ENCODE measurements at regions not wholly inside any gene's neighbourhood (a gene's known extent, or its start where the extent isn't known, plus 50 kb on each side); places are given as distances from the start of the nearest gene placed in this dataset.

GRCh38 chr16:27708651-27709050 is 158.7 kb downstream of the KATNIP start:
- H3K4me3 ChIP-seq (ENCODE audit: low read depth, low read length, poor library complexity, severe bottlenecking) = no peak overlapping the region
- no peaks in the 10 kb centered on the region for H3K9me3 ChIP-seq (ENCODE audit: low read depth, low read length, poor library complexity, severe bottlenecking)
- no peaks in the 10 kb centered on the region for H3K27me3 ChIP-seq (replicated peaks; ENCODE audit: insufficient read depth, low read depth, low read length, poor library complexity)
- no peak for DNase-seq (ENCODE audit: low spot score)
- peaks cover 3% of the 10 kb centered on the region for H3K4me1 ChIP-seq (ENCODE audit: insufficient read depth, low read length, poor library complexity, severe bottlenecking)
- intact Hi-C loops (cut with micrococcal nuclease; ENCODE audit: unreplicated experiment) = no loop called here
- no peak overlapping the region for H3K27ac ChIP-seq (ENCODE audit: low read depth, low read length, poor library complexity, severe bottlenecking)
- ChIA-PET POLR2A (ENCODE audit: low non-redundant PET) (no interaction called here), CTCF (no interaction called here)
- H3K36me3 ChIP-seq (ENCODE audit: insufficient read depth, low read length, poor library complexity, severe bottlenecking) = no peaks in the 10 kb centered on the region
- TF ChIP-seq CTCF (conservative IDR thresholded peaks at IDR 0.05; ENCODE audit: low read depth, low read length) = no peak
- TF ChIP-seq EZH2 (IDR thresholded peaks at IDR 0.05; ENCODE audit: borderline replicate concordance, low read depth, low read length, poor library complexity, severe bottlenecking) = no peak
- BruUV-seq (replicated peaks) = no TSS peak

- POLR2A ChIA-PET (ENCODE audit: low non-redundant PET) = no interaction called here
- CTCF ChIA-PET = no interaction called here
- H3K4me3 ChIP-seq (ENCODE audit: low read depth, low read length, poor library complexity, severe bottlenecking) = no peak overlapping the region
Observed at GRCh38 chr16:27712251-27712711, 162.3 kb downstream of the KATNIP start.

DNA sequence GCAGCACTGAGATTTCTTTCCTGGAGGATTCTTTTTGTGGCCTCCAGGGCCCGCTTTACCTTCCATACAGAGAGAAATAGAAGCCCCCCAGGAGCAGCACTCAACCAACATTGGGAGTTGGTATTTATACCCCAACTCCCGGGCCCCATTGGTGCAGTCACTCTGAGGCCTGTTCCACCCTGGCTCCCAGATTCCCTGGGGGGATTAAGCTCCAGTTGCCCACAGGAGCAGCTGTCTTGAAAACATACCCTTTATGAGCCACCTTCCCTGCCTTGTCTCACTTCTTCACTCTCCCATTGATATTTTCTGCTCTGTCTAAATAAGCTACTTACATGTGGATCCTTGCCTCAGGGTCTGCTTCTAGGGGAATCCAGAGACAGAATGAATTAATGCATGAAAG is 167.8 kb downstream of the KATNIP start:
- CTCF ChIA-PET = no interaction called here
- intact Hi-C loops (cut with micrococcal nuclease; ENCODE audit: unreplicated experiment) = no loop called here
- POLR2A ChIA-PET (ENCODE audit: low non-redundant PET) = no interaction called here

More at GRCh38 chr16:27712251-27712711, 162.3 kb downstream of the KATNIP start:
- H3K4me1 ChIP-seq (ENCODE audit: insufficient read depth, low read length, poor library complexity, severe bottlenecking) = no peaks in the 10 kb centered on the region
- no peak for TF ChIP-seq CTCF (conservative IDR thresholded peaks at IDR 0.05; ENCODE audit: low read depth, low read length)
- TF ChIP-seq EZH2 (IDR thresholded peaks at IDR 0.05; ENCODE audit: borderline replicate concordance, low read depth, low read length, poor library complexity, severe bottlenecking) = no peak
- no peak for DNase-seq (ENCODE audit: low spot score)
- no TSS peak for BruUV-seq (replicated peaks)
- intact Hi-C loops (cut with micrococcal nuclease; ENCODE audit: unreplicated experiment) = no loop called here
- no peaks in the 10 kb centered on the region for H3K27me3 ChIP-seq (replicated peaks; ENCODE audit: insufficient read depth, low read depth, low read length, poor library complexity)
- no peaks in the 10 kb centered on the region for H3K9me3 ChIP-seq (ENCODE audit: low read depth, low read length, poor library complexity, severe bottlenecking)
- no peak overlapping the region for H3K27ac ChIP-seq (ENCODE audit: low read depth, low read length, poor library complexity, severe bottlenecking)
- H3K36me3 ChIP-seq (ENCODE audit: insufficient read depth, low read length, poor library complexity, severe bottlenecking) = no peaks in the 10 kb centered on the region

More for the DNA sequence above, 167.8 kb downstream of the KATNIP start:
- no peaks in the 10 kb centered on the region for H3K9me3 ChIP-seq (ENCODE audit: low read depth, low read length, poor library complexity, severe bottlenecking)
- H3K36me3 ChIP-seq (ENCODE audit: insufficient read depth, low read length, poor library complexity, severe bottlenecking) = no peaks in the 10 kb centered on the region
- BruUV-seq (replicated peaks) = no TSS peak
- no peaks in the 10 kb centered on the region for H3K27me3 ChIP-seq (replicated peaks; ENCODE audit: insufficient read depth, low read depth, low read length, poor library complexity)
- no peak overlapping the region for H3K4me3 ChIP-seq (ENCODE audit: low read depth, low read length, poor library complexity, severe bottlenecking)
- no peak for TF ChIP-seq CTCF (conservative IDR thresholded peaks at IDR 0.05; ENCODE audit: low read depth, low read length)
- no peak for TF ChIP-seq EZH2 (IDR thresholded peaks at IDR 0.05; ENCODE audit: borderline replicate concordance, low read depth, low read length, poor library complexity, severe bottlenecking)
- DNase-seq (ENCODE audit: low spot score) = peak; percentile 19
- no peak overlapping the region for H3K27ac ChIP-seq (ENCODE audit: low read depth, low read length, poor library complexity, severe bottlenecking)
- H3K4me1 ChIP-seq (ENCODE audit: insufficient read depth, low read length, poor library complexity, severe bottlenecking) = no peaks in the 10 kb centered on the region

All from A673 (cell line).